SW480 (cell line): ENCODE measurements at regions not wholly inside any gene's neighbourhood (a gene's known extent, or its start where the extent isn't known, plus 50 kb on each side); places are given as distances from the start of the nearest gene placed in this dataset.

Experiments used
- DNase-seq: peaks from one replicate; pipeline ENCODE4 v3.0.0-alpha.2; 2016; ENCODE audit warnings: low spot score

GRCh38 chr19:28406966-28407365 lies 806.0 kb downstream of the UQCRFS1 start:
- DNase-seq: no peak

- no peak for DNase-seq
Observed at GRCh38 chr19:28405346-28405742, 807.6 kb downstream of the UQCRFS1 start.

- DNase-seq: no peak
Observed at GRCh38 chr19:28404472-28404871, 808.5 kb downstream of the UQCRFS1 start.

GRCh38 chr19:28403690-28404089 lies 809.3 kb downstream of the UQCRFS1 start:
- no peak for DNase-seq

- no peak for DNase-seq
Observed at GRCh38 chr19:28402701-28403290, 810.2 kb downstream of the UQCRFS1 start.

GRCh38 chr19:28401739-28402424 lies 811.1 kb downstream of the UQCRFS1 start:
- no peak for DNase-seq

- DNase-seq: no peak
Observed at GRCh38 chr19:28400953-28401671, 811.8 kb downstream of the UQCRFS1 start.

- no peak for DNase-seq
Observed at GRCh38 chr19:28399187-28399586, 813.8 kb downstream of the UQCRFS1 start.

GRCh38 chr19:28397800-28398199 lies 815.2 kb downstream of the UQCRFS1 start:
- no peak for DNase-seq

GRCh38 chr19:28397306-28397705 lies 815.6 kb downstream of the UQCRFS1 start:
- DNase-seq: no peak

- no peak for DNase-seq
Observed at GRCh38 chr19:28396287-28396831, 816.6 kb downstream of the UQCRFS1 start.

GRCh38 chr19:28394725-28395124 lies 818.2 kb downstream of the UQCRFS1 start:
- DNase-seq: no peak

GRCh38 chr19:28393574-28394336 lies 819.2 kb downstream of the UQCRFS1 start:
- DNase-seq: no peak

- peak; percentile 50 for DNase-seq
Observed at GRCh38 chr19:28388988-28389387, 824.0 kb downstream of the UQCRFS1 start.

- no peak for DNase-seq
Observed at GRCh38 chr19:28387507-28387906, 825.4 kb downstream of the UQCRFS1 start.

GRCh38 chr19:28386470-28386869 lies 826.5 kb downstream of the UQCRFS1 start:
- no peak for DNase-seq

GRCh38 chr19:28386066-28386465 lies 826.9 kb downstream of the UQCRFS1 start:
- no peak for DNase-seq

- no peak for DNase-seq
Observed at GRCh38 chr19:28377077-28377476, 835.9 kb downstream of the UQCRFS1 start.

GRCh38 chr19:28374971-28375370 lies 838.0 kb downstream of the UQCRFS1 start:
- no peak for DNase-seq

GRCh38 chr19:28372576-28373247 lies 840.2 kb downstream of the UQCRFS1 start:
- DNase-seq: peak; percentile 17

GRCh38 chr19:28367146-28367545 lies 845.8 kb downstream of the UQCRFS1 start:
- no peak for DNase-seq

GRCh38 chr19:28363254-28363653 lies 849.7 kb downstream of the UQCRFS1 start:
- no peak for DNase-seq
